ENCODE measurements at regions not wholly inside any gene's neighbourhood (a gene's known extent, or its start where the extent isn't known, plus 50 kb on each side); places are given as distances from the start of the nearest gene placed in this dataset.

DNA sequence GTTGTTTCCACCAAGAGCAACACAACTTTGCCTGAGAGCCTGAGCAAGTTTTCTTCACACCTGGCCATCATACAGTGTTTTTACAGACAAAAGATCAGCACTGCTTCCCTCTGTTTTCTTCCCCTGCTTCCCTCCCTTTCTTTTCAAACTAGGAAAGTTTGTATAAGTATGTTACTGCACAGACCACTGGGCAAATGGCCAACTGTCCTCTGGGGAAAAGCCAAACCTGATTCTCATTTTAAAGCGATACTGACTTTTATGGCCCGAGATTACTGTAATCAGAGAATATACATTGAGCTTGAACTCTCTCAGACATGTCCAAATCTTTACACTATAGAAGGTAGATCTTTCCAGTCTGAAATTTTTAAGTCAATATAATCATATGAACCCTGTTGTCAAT, 415.0 kb downstream of the NFIB start:
- Histone ChIP-seq H3K27me3 (ENCODE audit: insufficient read depth) (no peaks in the 10 kb centered on the region), H3F3A (replicated peaks; ENCODE audit: low read depth) (no peaks in the 10 kb centered on the region), H3K27ac (ENCODE audit: low read depth) (no peak overlapping the region), H3K4me2 (no peak overlapping the region), H3K36me3 (ENCODE audit: insufficient read depth) (no peaks in the 10 kb centered on the region), H3K4me3 (no peak overlapping the region), H4K20me1 (replicated peaks; ENCODE audit: insufficient read depth) (no peaks in the 10 kb centered on the region), H3K4me1 (ENCODE audit: insufficient read depth) (peaks cover 46% of the 10 kb centered on the region), H3K79me2 (replicated peaks; ENCODE audit: insufficient read depth) (no peaks in the 10 kb centered on the region), H2AFZ (peak overlapping the region; percentile 33; the same call in 1 of the 2 replicates), H3K9me2 (ENCODE audit: insufficient read depth) (no peaks in the 10 kb centered on the region)
- ATAC-seq (no peak), DNase-seq (ENCODE audit: low spot score) (no peak)
- Mint-ChIP-seq H3K27me3 (ENCODE audit: insufficient read depth, low read depth, poor library complexity) (no peaks in the 10 kb centered on the region), H3K4me1 (peaks cover 49% of the 10 kb centered on the region), H3K36me3 (ENCODE audit: low read depth) (no peaks in the 10 kb centered on the region; the same call in 2 of the 3 replicates), H3K27ac (no peak overlapping the region), H3K9me3 (no peaks in the 10 kb centered on the region), H3K4me3 (no peak overlapping the region)
- TF ChIP-seq NANOG (IDR thresholded peaks at IDR 0.05; ENCODE audit: borderline replicate concordance) (no peak), ZNF331 (CRISPR knock-in tag; IDR thresholded peaks at IDR 0.05; ENCODE audit: low read depth) (no peak), EZH2phosphoT487 (IDR thresholded peaks at IDR 0.05; ENCODE audit: unreplicated experiment) (no peak), ZNF114 (CRISPR knock-in tag; IDR thresholded peaks at IDR 0.05) (no peak), STAT1 (IDR thresholded peaks at IDR 0.05; ENCODE audit: unreplicated experiment) (no peak), POLR2AphosphoS5 (IDR thresholded peaks at IDR 0.05; ENCODE audit: low read depth) (no peak), CREB1 (CRISPR knock-in tag; IDR thresholded peaks at IDR 0.05; ENCODE audit: low read depth) (no peak), EZH2 (IDR thresholded peaks at IDR 0.05; ENCODE audit: low read depth, unreplicated experiment) (no peak), JUNB (IDR thresholded peaks at IDR 0.05; ENCODE audit: unreplicated experiment) (no peak)
- TF ChIP-seq, protein P1, sequence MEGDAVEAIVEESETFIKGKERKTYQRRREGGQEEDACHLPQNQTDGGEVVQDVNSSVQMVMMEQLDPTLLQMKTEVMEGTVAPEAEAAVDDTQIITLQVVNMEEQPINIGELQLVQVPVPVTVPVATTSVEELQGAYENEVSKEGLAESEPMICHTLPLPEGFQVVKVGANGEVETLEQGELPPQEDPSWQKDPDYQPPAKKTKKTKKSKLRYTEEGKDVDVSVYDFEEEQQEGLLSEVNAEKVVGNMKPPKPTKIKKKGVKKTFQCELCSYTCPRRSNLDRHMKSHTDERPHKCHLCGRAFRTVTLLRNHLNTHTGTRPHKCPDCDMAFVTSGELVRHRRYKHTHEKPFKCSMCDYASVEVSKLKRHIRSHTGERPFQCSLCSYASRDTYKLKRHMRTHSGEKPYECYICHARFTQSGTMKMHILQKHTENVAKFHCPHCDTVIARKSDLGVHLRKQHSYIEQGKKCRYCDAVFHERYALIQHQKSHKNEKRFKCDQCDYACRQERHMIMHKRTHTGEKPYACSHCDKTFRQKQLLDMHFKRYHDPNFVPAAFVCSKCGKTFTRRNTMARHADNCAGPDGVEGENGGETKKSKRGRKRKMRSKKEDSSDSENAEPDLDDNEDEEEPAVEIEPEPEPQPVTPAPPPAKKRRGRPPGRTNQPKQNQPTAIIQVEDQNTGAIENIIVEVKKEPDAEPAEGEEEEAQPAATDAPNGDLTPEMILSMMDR (conservative IDR thresholded peaks at IDR 0.05; ENCODE audit: low read depth in 2 of 2) = no peak
- TF ChIP-seq, protein P2, sequence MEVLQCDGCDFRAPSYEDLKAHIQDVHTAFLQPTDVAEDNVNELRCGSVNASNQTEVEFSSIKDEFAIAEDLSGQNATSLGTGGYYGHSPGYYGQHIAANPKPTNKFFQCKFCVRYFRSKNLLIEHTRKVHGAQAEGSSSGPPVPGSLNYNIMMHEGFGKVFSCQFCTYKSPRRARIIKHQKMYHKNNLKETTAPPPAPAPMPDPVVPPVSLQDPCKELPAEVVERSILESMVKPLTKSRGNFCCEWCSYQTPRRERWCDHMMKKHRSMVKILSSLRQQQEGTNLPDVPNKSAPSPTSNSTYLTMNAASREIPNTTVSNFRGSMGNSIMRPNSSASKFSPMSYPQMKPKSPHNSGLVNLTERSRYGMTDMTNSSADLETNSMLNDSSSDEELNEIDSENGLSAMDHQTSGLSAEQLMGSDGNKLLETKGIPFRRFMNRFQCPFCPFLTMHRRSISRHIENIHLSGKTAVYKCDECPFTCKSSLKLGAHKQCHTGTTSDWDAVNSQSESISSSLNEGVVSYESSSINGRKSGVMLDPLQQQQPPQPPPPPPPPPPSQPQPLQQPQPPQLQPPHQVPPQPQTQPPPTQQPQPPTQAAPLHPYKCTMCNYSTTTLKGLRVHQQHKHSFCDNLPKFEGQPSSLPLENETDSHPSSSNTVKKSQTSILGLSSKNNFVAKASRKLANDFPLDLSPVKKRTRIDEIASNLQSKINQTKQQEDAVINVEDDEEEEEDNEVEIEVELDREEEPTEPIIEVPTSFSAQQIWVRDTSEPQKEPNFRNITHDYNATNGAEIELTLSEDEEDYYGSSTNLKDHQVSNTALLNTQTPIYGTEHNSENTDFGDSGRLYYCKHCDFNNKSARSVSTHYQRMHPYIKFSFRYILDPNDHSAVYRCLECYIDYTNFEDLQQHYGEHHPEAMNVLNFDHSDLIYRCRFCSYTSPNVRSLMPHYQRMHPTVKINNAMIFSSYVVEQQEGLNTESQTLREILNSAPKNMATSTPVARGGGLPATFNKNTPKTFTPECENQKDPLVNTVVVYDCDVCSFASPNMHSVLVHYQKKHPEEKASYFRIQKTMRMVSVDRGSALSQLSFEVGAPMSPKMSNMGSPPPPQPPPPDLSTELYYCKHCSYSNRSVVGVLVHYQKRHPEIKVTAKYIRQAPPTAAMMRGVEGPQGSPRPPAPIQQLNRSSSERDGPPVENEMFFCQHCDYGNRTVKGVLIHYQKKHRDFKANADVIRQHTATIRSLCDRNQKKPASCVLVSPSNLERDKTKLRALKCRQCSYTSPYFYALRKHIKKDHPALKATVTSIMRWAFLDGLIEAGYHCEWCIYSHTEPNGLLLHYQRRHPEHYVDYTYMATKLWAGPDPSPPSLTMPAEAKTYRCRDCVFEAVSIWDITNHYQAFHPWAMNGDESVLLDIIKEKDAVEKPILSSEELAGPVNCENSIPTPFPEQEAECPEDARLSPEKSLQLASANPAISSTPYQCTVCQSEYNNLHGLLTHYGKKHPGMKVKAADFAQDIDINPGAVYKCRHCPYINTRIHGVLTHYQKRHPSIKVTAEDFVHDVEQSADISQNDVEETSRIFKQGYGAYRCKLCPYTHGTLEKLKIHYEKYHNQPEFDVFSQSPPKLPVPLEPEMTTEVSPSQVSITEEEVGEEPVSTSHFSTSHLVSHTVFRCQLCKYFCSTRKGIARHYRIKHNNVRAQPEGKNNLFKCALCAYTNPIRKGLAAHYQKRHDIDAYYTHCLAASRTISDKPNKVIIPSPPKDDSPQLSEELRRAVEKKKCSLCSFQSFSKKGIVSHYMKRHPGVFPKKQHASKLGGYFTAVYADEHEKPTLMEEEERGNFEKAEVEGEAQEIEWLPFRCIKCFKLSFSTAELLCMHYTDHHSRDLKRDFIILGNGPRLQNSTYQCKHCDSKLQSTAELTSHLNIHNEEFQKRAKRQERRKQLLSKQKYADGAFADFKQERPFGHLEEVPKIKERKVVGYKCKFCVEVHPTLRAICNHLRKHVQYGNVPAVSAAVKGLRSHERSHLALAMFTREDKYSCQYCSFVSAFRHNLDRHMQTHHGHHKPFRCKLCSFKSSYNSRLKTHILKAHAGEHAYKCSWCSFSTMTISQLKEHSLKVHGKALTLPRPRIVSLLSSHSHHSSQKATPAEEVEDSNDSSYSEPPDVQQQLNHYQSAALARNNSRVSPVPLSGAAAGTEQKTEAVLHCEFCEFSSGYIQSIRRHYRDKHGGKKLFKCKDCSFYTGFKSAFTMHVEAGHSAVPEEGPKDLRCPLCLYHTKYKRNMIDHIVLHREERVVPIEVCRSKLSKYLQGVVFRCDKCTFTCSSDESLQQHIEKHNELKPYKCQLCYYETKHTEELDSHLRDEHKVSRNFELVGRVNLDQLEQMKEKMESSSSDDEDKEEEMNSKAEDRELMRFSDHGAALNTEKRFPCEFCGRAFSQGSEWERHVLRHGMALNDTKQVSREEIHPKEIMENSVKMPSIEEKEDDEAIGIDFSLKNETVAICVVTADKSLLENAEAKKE (CRISPR knock-in tag; IDR thresholded peaks at IDR 0.05) = no peak
- TF ChIP-seq, protein P3, sequence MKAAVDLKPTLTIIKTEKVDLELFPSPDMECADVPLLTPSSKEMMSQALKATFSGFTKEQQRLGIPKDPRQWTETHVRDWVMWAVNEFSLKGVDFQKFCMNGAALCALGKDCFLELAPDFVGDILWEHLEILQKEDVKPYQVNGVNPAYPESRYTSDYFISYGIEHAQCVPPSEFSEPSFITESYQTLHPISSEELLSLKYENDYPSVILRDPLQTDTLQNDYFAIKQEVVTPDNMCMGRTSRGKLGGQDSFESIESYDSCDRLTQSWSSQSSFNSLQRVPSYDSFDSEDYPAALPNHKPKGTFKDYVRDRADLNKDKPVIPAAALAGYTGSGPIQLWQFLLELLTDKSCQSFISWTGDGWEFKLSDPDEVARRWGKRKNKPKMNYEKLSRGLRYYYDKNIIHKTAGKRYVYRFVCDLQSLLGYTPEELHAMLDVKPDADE (IDR thresholded peaks at IDR 0.05) = no peak
- TF ChIP-seq, protein P4, sequence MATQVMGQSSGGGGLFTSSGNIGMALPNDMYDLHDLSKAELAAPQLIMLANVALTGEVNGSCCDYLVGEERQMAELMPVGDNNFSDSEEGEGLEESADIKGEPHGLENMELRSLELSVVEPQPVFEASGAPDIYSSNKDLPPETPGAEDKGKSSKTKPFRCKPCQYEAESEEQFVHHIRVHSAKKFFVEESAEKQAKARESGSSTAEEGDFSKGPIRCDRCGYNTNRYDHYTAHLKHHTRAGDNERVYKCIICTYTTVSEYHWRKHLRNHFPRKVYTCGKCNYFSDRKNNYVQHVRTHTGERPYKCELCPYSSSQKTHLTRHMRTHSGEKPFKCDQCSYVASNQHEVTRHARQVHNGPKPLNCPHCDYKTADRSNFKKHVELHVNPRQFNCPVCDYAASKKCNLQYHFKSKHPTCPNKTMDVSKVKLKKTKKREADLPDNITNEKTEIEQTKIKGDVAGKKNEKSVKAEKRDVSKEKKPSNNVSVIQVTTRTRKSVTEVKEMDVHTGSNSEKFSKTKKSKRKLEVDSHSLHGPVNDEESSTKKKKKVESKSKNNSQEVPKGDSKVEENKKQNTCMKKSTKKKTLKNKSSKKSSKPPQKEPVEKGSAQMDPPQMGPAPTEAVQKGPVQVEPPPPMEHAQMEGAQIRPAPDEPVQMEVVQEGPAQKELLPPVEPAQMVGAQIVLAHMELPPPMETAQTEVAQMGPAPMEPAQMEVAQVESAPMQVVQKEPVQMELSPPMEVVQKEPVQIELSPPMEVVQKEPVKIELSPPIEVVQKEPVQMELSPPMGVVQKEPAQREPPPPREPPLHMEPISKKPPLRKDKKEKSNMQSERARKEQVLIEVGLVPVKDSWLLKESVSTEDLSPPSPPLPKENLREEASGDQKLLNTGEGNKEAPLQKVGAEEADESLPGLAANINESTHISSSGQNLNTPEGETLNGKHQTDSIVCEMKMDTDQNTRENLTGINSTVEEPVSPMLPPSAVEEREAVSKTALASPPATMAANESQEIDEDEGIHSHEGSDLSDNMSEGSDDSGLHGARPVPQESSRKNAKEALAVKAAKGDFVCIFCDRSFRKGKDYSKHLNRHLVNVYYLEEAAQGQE (IDR thresholded peaks at IDR 0.05; ENCODE audit: unreplicated experiment) = no peak

Measured in GM23338 (cell line).